H9 (cell line): ENCODE measurements at regions not wholly inside any gene's neighbourhood (a gene's known extent, or its start where the extent isn't known, plus 50 kb on each side); places are given as distances from the start of the nearest gene placed in this dataset.

Experiments
- DNase-seq: peaks from one replicate; pipeline ENCODE4 v3.0.0-alpha.2; 2017
- H2AFZ ChIP-seq: one replicate; pipeline ENCODE4 v1.6.1; 2013; ENCODE audit warnings: mild to moderate bottlenecking, low read length, control low read depth, moderate library complexity
- H2AK5ac ChIP-seq: 2 replicates; pipeline ENCODE4 v1.6.1; 2013; ENCODE audit warnings: low read length, control low read depth, mixed read lengths; ENCODE audit not compliant: insufficient read length
- H2BK120ac ChIP-seq: one replicate; pipeline ENCODE4 v1.6.1; 2013; ENCODE audit warnings: low read depth, mild to moderate bottlenecking, low read length, control low read depth, inconsistent platforms; ENCODE audit not compliant: poor library complexity, severe bottlenecking
- H2BK12ac ChIP-seq: 2 replicates; pipeline ENCODE4 v1.6.1; 2013; ENCODE audit warnings: low read length, control low read depth, mixed read lengths, low read depth; ENCODE audit not compliant: insufficient read length
- H2BK15ac ChIP-seq: 2 replicates; pipeline ENCODE4 v1.6.1; 2013; ENCODE audit warnings: low read depth, low read length, control low read depth
- H2BK20ac ChIP-seq: one replicate; pipeline ENCODE4 v1.6.1; 2013; ENCODE audit warnings: low read depth, mild to moderate bottlenecking, low read length, control low read depth, inconsistent platforms; ENCODE audit not compliant: poor library complexity, severe bottlenecking
- H2BK5ac ChIP-seq: 2 replicates; pipeline ENCODE4 v1.6.1; 2013; ENCODE audit warnings: low read length, control low read depth, mixed read lengths; ENCODE audit not compliant: insufficient read length
- H3K14ac ChIP-seq: 2 replicates; pipeline ENCODE4 v1.6.1; 2013; ENCODE audit warnings: low read length, control low read depth; ENCODE audit not compliant: insufficient read depth
- H3K18ac ChIP-seq: 2 replicates; pipeline ENCODE4 v1.6.1; 2013; ENCODE audit warnings: low read depth, mild to moderate bottlenecking, mixed read lengths, low read length, control low read depth; ENCODE audit not compliant: insufficient read length
- H3K23ac ChIP-seq: 2 replicates; pipeline ENCODE4 v1.6.1; 2013; ENCODE audit warnings: low read length, control low read depth, mixed read lengths, low read depth; ENCODE audit not compliant: insufficient read length
- H3K23me2 ChIP-seq: 2 replicates; pipeline ENCODE4 v1.6.1; 2013; ENCODE audit warnings: low read depth, mild to moderate bottlenecking, mixed read lengths, low read length, control low read depth; ENCODE audit not compliant: insufficient read length, poor library complexity, severe bottlenecking
- H3K27ac ChIP-seq: 2 replicates; pipeline ENCODE4 v1.5.1; 2013; ENCODE audit warnings: low read length, control low read depth, mixed read lengths, low read depth; ENCODE audit not compliant: insufficient read length
- H3K27me3 ChIP-seq: 2 replicates; pipeline ENCODE4 v1.6.1; 2013; ENCODE audit warnings: low read length, control low read depth, inconsistent platforms; ENCODE audit not compliant: insufficient read depth
- H3K4ac ChIP-seq: 2 replicates; pipeline ENCODE4 v1.6.1; 2013; ENCODE audit warnings: low read depth, mild to moderate bottlenecking, control low read depth, inconsistent platforms, low read length, moderate library complexity
- H3K4me1 ChIP-seq: 2 replicates; pipeline ENCODE4 v1.6.1; 2013; ENCODE audit warnings: low read length, control low read depth, inconsistent platforms; ENCODE audit not compliant: insufficient read depth
- H3K4me2 ChIP-seq: 2 replicates; pipeline ENCODE4 v1.6.1; 2013; ENCODE audit warnings: low read length, control low read depth, mixed read lengths; ENCODE audit not compliant: insufficient read length, insufficient read depth
- H3K56ac ChIP-seq: 2 replicates; pipeline ENCODE4 v1.6.1; 2013; ENCODE audit warnings: low read depth, mild to moderate bottlenecking, mixed read lengths, low read length, control low read depth; ENCODE audit not compliant: insufficient read length
- H3K79me1 ChIP-seq: 2 replicates; pipeline ENCODE4 v1.6.1; 2013; ENCODE audit warnings: low read depth, mild to moderate bottlenecking, moderate library complexity, low read length, control low read depth, inconsistent platforms; ENCODE audit not compliant: insufficient read depth, poor library complexity, severe bottlenecking
- H3K79me2 ChIP-seq: 2 replicates; pipeline ENCODE4 v1.6.1; 2013; ENCODE audit warnings: low read length, control low read depth, inconsistent platforms; ENCODE audit not compliant: insufficient read depth
- H3K9ac ChIP-seq: 2 replicates; pipeline ENCODE4 v1.6.1; 2013; ENCODE audit warnings: low read length, control low read depth, mixed read lengths; ENCODE audit not compliant: insufficient read length; ENCODE audit errors: extremely low read depth
- H3K9me3 ChIP-seq: one replicate; pipeline ENCODE4 v1.6.1; 2013; ENCODE audit warnings: low read depth, low read length, inconsistent platforms; ENCODE audit not compliant: control insufficient read depth
- H3T11ph ChIP-seq: one replicate; pipeline ENCODE4 v1.6.1; 2013; ENCODE audit warnings: mild to moderate bottlenecking, low read length, control low read depth, inconsistent platforms
- H4K20me1 ChIP-seq: one replicate; pipeline ENCODE4 v1.6.1; 2013; ENCODE audit not compliant: control insufficient read depth, insufficient read length, insufficient read depth
- H4K5ac ChIP-seq: 2 replicates; pipeline ENCODE4 v1.6.1; 2013; ENCODE audit warnings: low read depth, mild to moderate bottlenecking, mixed read lengths, low read length, control low read depth; ENCODE audit not compliant: insufficient read length
- H4K8ac ChIP-seq: replicated peaks from 2 replicates; pipeline ENCODE4 v1.6.1; 2013; ENCODE audit warnings: low read length, control low read depth, mixed read lengths, low read depth; ENCODE audit not compliant: insufficient read length
- H4K91ac ChIP-seq: 2 replicates; pipeline ENCODE4 v1.6.1; 2013; ENCODE audit warnings: low read depth, mild to moderate bottlenecking, moderate library complexity, mixed read lengths, low read length, control low read depth; ENCODE audit not compliant: insufficient read length
- H3K27ac Mint-ChIP-seq, 3 experiments: 2 replicates in 2 of 3; 3 replicates in 1 of 3; pipeline ENCODE4 v1.8.0; 2020 to 2021; ENCODE audit warnings: mixed read lengths in 3 of 3, mild to moderate bottlenecking in 1 of 3, moderate library complexity in 1 of 3
- H3K27me3 Mint-ChIP-seq: 2 replicates; pipeline ENCODE4 v1.8.0; 2021; ENCODE audit warnings: low read depth, mild to moderate bottlenecking, moderate library complexity, mixed read lengths
- H3K36me3 Mint-ChIP-seq, 3 experiments: 2 replicates in 2 of 3; 3 replicates in 1 of 3; pipeline ENCODE4 v1.8.0; 2020 to 2021; ENCODE audit warnings: low read depth in 3 of 3, mixed read lengths in 3 of 3; ENCODE audit not compliant: insufficient read depth in 1 of 3
- H3K4me1 Mint-ChIP-seq, 2 experiments: 2 replicates each; pipeline ENCODE4 v1.8.0; 2020; ENCODE audit warnings: mixed read lengths in 2 of 2
- H3K4me3 Mint-ChIP-seq, 2 experiments: 2 replicates in 1 of 2; 3 replicates in 1 of 2; pipeline ENCODE4 v1.8.0; 2020 to 2021; ENCODE audit warnings: mild to moderate bottlenecking in 2 of 2, mixed read lengths in 2 of 2, moderate library complexity in 1 of 2
- H3K9me3 Mint-ChIP-seq, 2 experiments: 2 replicates in 1 of 2; 3 replicates in 1 of 2; pipeline ENCODE4 v1.8.0; 2020; ENCODE audit warnings: mild to moderate bottlenecking in 2 of 2, mixed read lengths in 2 of 2, moderate library complexity in 1 of 2
- CTCF ChIP-seq: fragments of 200-600 bp; sonication (generic); conservative IDR thresholded peaks from 3 replicates; pipeline ENCODE4 v1.8.0; 2021; ENCODE audit warnings: antibody characterized with exemption, mild to moderate bottlenecking
- WGBS: extraction: QIAGEN DNeasy Blood & Tissue Kit; methylation state at CpG from one replicate; pipeline ENCODE4 v1.1.7; 2013; ENCODE audit warnings: missing lambda C conversion rate, low lambda C conversion rate, mixed read lengths; ENCODE audit not compliant: insufficient read length; ENCODE audit errors: extremely low coverage; 5-methylcytosine and 5-hydroxymethylcytosine counted together

- no peak overlapping the region for H4K8ac ChIP-seq
- H2AFZ ChIP-seq, result no peak overlapping the region
- H3K27ac ChIP-seq, result no peak overlapping the region
- H3K14ac ChIP-seq, result no peak overlapping the region
- no peaks in the 10 kb centered on the region for H3K23me2 ChIP-seq
- H3K18ac ChIP-seq, result no peak overlapping the region
- WGBS, result no CpG with 5 or more reads among the region's 2 CpGs
- Mint-ChIP-seq H3K9me3 (no peaks in the 10 kb centered on the region; a peak in 1 of 5 replicates), H3K27me3 (peaks cover 83% of the 10 kb centered on the region), H3K4me1 (peaks cover 18 to 33% of the 10 kb centered on the region in 2 experiments), H3K27ac (no peak overlapping the region; a peak in 1 of 7 replicates), H3K36me3 (no peaks in the 10 kb centered on the region), H3K4me3 (no peak overlapping the region)
- no peak for TF ChIP-seq CTCF
- no peak overlapping the region for H3K56ac ChIP-seq
- no peak overlapping the region for H2BK5ac ChIP-seq
- H4K5ac ChIP-seq, result no peak overlapping the region
- peaks cover 5% of the 10 kb centered on the region for H3K4me1 ChIP-seq
- H2BK20ac ChIP-seq, result no peak overlapping the region
- H2BK15ac ChIP-seq, result no peak overlapping the region
- H4K20me1 ChIP-seq, result peaks cover 2% of the 10 kb centered on the region
- no peak overlapping the region for H2BK12ac ChIP-seq
- no peaks in the 10 kb centered on the region for H3K79me2 ChIP-seq
- no peak overlapping the region for H2BK120ac ChIP-seq
- H3T11ph ChIP-seq, result no peak overlapping the region
- no peaks in the 10 kb centered on the region for H3K9me3 ChIP-seq
- no peak overlapping the region for H3K4ac ChIP-seq
- no peaks in the 10 kb centered on the region for H3K79me1 ChIP-seq
- H2AK5ac ChIP-seq, result no peak overlapping the region
- H3K27me3 ChIP-seq, result no peaks in the 10 kb centered on the region; the same call in 1 of the 2 replicates
- no peak for DNase-seq
- H3K23ac ChIP-seq, result no peak overlapping the region
- H3K9ac ChIP-seq, result no peak overlapping the region
- H4K91ac ChIP-seq, result no peak overlapping the region
- no peak overlapping the region for H3K4me2 ChIP-seq
These were observed 555.7 kb upstream of the CADM1 start for GRCh38 chr11:116059919-116060318.
